ENCODE measurements at regions not wholly inside any gene's neighbourhood (a gene's known extent, or its start where the extent isn't known, plus 50 kb on each side); places are given as distances from the start of the nearest gene placed in this dataset.

- H3K9me3 ChIP-seq (ENCODE audit: control insufficient read depth, insufficient read depth, low read depth, low read length), result no peaks in the 10 kb centered on the region
- TF ChIP-seq CTCF (IDR thresholded peaks at IDR 0.05) (no peak), SIN3A (IDR thresholded peaks at IDR 0.05; ENCODE audit: borderline replicate concordance, insufficient read depth, low read depth, low read length) (no peak), REST (IDR thresholded peaks at IDR 0.05; ENCODE audit: insufficient read depth in 1 of 2, low read depth in 2 of 2, low read length in 1 of 2) (no peak), TCF7L2 (IDR thresholded peaks at IDR 0.05; ENCODE audit: low read depth, low read length) (no peak), POLR2AphosphoS5 (IDR thresholded peaks at IDR 0.05; ENCODE audit: low read depth, low read length) (no peak)
- ChIA-PET POLR2A (no interaction called here), CTCF (no interaction called here)
- in situ Hi-C loops (cut with HindIII; ENCODE audit: low pct_unique_long_range_greater_than_20kb, low sequenced_read_pairs), result no loop called here
- intact Hi-C loops (cut with micrococcal nuclease; ENCODE audit: unreplicated experiment), result no loop called here
- DNase-seq (ENCODE audit: low read depth, low spot score) (no peak), ATAC-seq (no peak)
- no peaks in the 10 kb centered on the region for H3K36me3 ChIP-seq (ENCODE audit: control insufficient read depth, insufficient read depth, low read length)
- H3K27ac ChIP-seq (ENCODE audit: low read length), result no peak overlapping the region
- H3K4me1 ChIP-seq (ENCODE audit: control insufficient read depth, insufficient read depth, low read length), result no peaks in the 10 kb centered on the region
- H3K4me3 ChIP-seq (ENCODE audit: low read depth in 2 of 2, low read length in 2 of 2), result no peak overlapping the region
- BruUV-seq (replicated peaks), result no TSS peak
- no peaks in the 10 kb centered on the region for H3K27me3 ChIP-seq (ENCODE audit: control insufficient read depth, insufficient read depth, low read length)
These were observed 110.0 kb downstream of the ATP23 start for GRCh38 chr12:58051378-58051777.

- ChIA-PET POLR2A (no interaction called here), CTCF (no interaction called here)
- Histone ChIP-seq H3K36me3 (ENCODE audit: control insufficient read depth, insufficient read depth, low read length) (no peaks in the 10 kb centered on the region), H3K9me3 (ENCODE audit: control insufficient read depth, insufficient read depth, low read depth, low read length) (no peaks in the 10 kb centered on the region), H3K27me3 (ENCODE audit: control insufficient read depth, insufficient read depth, low read length) (no peaks in the 10 kb centered on the region), H3K27ac (ENCODE audit: low read length) (no peak overlapping the region), H3K4me3 (ENCODE audit: low read depth in 2 of 2, low read length in 2 of 2) (no peak overlapping the region), H3K4me1 (ENCODE audit: control insufficient read depth, insufficient read depth, low read length) (no peaks in the 10 kb centered on the region)
- no TSS peak for BruUV-seq (replicated peaks)
- no peak for TF ChIP-seq CTCF (IDR thresholded peaks at IDR 0.05)
- no peak for TF ChIP-seq SIN3A (IDR thresholded peaks at IDR 0.05; ENCODE audit: borderline replicate concordance, insufficient read depth, low read depth, low read length)
- TF ChIP-seq POLR2AphosphoS5 (IDR thresholded peaks at IDR 0.05; ENCODE audit: low read depth, low read length), result no peak
- TF ChIP-seq TCF7L2 (IDR thresholded peaks at IDR 0.05; ENCODE audit: low read depth, low read length), result no peak
- TF ChIP-seq REST (IDR thresholded peaks at IDR 0.05; ENCODE audit: insufficient read depth in 1 of 2, low read depth in 2 of 2, low read length in 1 of 2), result no peak
- no peak for DNase-seq (ENCODE audit: low read depth, low spot score)
- no peak for ATAC-seq
- intact Hi-C loops (cut with micrococcal nuclease; ENCODE audit: unreplicated experiment) (no loop called here), in situ Hi-C loops (cut with HindIII; ENCODE audit: low pct_unique_long_range_greater_than_20kb, low sequenced_read_pairs) (no loop called here)
These were observed 123.3 kb downstream of the ATP23 start for GRCh38 chr12:58064666-58065065.

Data from Panc1 (cell line).